Superior temporal gyrus (tissue), 1 donor: ENCODE measurements at regions not wholly inside any gene's neighbourhood (a gene's known extent, or its start where the extent isn't known, plus 50 kb on each side); places are given as distances from the start of the nearest gene placed in this dataset.
"Not testable (repeated sequence)": the region's sequence is repeated elsewhere in the genome, so short reads cannot be mapped to it uniquely, and the experiment has no call there.

Experiments
- DNase-seq: peaks from one replicate; pipeline ENCODE4 v3.0.0-alpha.2; 2016; ENCODE audit errors: extremely low spot score

- no peak for DNase-seq
Observed at GRCh38 chrX:98057176-98057575, 1173.5 kb downstream of the RPA4 start.

- DNase-seq = no peak
Observed at GRCh38 chrX:98065151-98065550, 1181.4 kb downstream of the RPA4 start.

- no peak for DNase-seq
Observed at GRCh38 chrX:98067611-98068010, 1183.9 kb downstream of the RPA4 start.

GRCh38 chrX:98068024-98068580, 1184.4 kb downstream of the RPA4 start:
- DNase-seq = no peak

DNA sequence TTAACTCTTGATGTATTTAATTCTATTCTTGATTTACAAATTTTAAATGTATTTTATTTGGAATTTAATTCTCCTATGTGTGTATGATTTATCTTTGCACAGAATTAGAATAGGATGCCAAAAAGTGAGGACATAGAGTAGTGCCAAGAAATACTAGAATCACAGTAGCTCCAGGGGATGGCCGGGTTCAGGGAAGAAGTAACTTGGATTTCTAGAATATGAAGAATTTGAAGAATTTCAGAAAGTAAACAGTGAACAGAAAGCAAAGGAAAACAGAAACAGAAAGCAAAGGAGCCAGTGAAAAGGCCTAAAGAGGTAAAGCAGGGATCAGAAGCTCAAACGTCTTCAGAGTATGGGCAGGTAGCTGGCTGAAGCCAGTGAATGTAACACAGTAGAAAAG, 1187.6 kb downstream of the RPA4 start:
- no peak for DNase-seq

GRCh38 chrX:98077440-98077839, 1193.7 kb downstream of the RPA4 start:
- DNase-seq = no peak

DNA sequence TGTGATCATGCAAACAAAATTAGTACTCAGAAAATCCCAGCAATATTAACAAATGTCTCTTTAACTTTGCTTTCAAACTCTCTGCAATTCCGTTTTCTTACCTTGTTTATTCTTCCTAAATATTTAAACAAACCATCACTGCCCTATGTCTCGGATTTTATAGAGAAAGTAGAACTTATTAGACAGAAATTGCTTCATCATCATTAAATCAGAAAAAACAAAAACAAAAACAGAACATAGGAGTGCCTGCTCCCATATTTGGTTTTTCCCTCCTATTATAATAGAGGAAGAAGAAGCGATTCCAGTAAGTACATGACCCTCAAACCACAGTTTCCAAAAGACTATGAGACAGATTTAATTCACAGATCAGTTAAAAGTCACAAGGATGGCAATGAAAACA, 1228.0 kb downstream of the RPA4 start:
- no peak for DNase-seq

GRCh38 chrX:98114021-98114420, 1230.3 kb downstream of the RPA4 start:
- no peak for DNase-seq

DNA sequence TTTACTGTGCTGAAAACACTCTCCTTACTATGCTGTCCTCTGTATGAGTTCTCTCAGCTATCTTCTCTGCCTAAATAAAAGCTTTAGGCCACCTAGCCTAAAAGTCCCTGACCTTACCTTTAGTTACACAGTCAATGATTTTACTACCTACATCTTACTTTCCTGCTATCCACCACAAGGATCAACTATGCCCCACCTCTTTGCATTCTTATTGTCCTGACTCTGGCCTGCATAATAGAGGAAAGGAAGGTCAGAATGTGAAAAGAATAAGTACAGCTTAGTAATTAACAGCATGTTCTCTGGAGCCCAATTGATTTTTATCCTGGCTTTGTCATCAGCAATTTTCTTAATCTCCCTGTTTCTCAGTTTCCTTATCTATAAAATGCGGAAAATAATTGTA, 1257.8 kb downstream of the RPA4 start:
- DNase-seq = no peak

DNA sequence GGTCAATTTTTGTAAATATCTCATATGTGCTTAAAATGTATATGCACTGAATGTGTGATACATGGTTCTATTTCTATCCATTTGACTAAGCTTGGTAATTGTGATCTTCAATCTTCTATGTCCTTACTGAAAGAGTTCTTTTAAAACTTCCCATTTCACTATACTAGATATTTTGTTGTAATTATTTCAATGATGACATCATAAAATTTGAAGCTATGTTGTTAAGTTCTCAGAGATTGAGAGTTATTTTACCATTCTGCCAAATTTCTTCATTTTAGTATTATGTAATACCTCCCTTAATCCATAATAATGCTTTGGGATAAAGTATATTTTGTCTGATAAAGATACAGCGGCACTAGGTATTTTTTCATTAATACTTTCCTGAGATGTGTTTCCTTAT, 1307.3 kb downstream of the RPA4 start:
- DNase-seq = no peak

GRCh38 chrX:98194036-98194435, 1310.3 kb downstream of the RPA4 start:
- no peak for DNase-seq

DNA sequence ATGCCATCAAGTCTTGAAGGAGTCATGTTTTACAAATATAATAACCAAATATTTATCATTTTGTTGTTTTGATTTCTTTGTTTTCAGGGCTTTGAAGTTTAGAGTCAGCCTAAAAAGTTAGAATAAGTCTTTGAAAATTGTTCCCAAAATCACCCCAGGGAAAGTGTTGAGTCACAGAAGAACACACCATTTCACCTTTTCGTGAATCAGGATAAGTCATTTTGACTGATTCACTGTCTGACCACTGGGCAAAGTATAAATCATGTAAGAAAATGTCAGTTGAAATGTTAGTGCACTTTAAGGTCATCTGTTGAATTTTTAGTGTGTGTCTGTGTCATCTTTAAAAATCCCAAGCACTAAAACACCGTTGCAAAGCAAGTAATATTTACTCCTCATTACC, 1320.1 kb downstream of the RPA4 start:
- no peak for DNase-seq

DNA sequence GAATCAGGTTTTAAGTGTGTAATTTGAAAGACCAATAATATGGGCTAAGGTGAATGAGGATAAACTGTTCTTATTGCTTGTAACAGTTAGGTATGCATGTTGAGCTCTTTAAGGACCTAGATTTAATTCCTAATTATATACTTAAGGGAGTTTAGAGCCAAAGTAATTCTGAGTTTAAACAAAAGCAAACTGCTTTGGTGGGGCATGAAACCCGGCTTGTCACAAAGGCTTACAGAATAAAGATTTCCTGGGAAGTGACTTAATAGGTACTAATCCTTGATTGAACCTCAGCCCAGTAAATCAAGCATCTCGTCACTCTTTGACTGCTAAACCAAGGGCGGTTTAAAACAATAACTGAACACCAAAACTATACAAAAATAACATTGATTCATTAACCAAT, 1324.2 kb downstream of the RPA4 start:
- no peak for DNase-seq

- no peak for DNase-seq
Observed at GRCh38 chrX:98231003-98231402, 1347.3 kb downstream of the RPA4 start.

DNA sequence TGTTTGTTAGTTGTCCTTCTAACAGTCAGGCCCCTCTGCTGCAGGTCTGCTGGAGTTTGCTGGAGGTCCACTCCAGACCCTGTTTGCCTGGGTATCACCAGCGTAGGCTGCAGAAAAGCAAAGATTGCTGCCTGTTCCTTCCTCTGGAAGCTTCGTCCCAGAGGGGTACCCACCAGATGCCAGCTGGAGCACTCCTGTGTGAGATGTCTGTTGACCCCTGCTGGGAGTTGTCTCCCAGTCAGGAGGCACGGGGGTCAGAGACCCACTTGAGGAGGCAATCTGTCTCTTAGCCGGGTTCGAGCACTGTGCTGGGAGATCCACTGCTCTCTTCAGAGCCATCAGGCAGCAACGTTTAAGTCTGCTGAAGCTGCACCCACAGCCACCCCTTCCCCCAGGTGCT, 1356.4 kb downstream of the RPA4 start:
- DNase-seq = not testable (repeated sequence)

GRCh38 chrX:98263135-98263534, 1379.4 kb downstream of the RPA4 start:
- DNase-seq = no peak

- no peak for DNase-seq
Observed at GRCh38 chrX:98289726-98290125, 1406.0 kb downstream of the RPA4 start.

DNA sequence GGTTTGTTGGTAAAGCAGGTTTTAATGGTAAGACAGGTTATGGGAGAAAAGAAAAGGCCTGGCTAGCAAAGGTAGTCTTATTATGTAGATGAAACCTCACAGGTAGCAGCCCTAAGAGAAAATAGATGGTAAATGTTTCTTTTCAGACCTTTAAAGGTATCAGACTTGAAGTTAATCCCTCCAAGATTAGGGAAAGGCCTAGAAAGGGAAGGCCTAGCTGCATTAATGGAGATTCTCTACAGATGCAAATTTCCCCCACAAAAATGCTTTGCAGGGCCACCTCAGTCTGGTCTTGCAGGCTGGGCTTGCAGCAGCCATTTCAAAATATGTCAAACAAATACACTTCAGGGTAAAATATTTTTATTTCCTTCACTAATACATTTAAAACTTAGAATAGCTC, 1410.6 kb downstream of the RPA4 start:
- no peak for DNase-seq

- DNase-seq = no peak
Observed at GRCh38 chrX:98296129-98296528, 1412.4 kb downstream of the RPA4 start.

- no peak for DNase-seq
Observed at GRCh38 chrX:98299785-98300184, 1416.1 kb downstream of the RPA4 start.

- not testable (repeated sequence) for DNase-seq
Observed at GRCh38 chrX:98300536-98300935, 1416.8 kb downstream of the RPA4 start.

DNA sequence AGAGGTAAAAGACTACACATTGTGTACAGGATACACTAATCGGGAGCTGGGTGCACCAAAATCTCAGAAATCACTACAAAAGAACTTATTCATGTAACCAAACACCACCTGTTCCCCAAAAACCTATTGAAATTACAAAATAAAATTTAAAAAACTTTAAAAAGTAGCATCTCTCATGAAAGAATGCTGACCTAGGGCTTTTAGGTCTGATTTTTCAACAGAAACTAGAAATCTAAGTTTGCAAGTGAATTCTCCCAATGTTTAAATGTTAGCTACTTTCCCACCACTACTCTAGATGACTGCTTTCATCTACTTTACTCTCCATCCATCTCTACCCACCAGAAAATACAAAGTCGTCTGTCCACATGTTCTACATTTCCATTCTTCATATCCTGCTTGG, 1447.7 kb downstream of the RPA4 start:
- DNase-seq = no peak

- DNase-seq = no peak
Observed at GRCh38 chrX:98338544-98338943, 1454.8 kb downstream of the RPA4 start.

DNA sequence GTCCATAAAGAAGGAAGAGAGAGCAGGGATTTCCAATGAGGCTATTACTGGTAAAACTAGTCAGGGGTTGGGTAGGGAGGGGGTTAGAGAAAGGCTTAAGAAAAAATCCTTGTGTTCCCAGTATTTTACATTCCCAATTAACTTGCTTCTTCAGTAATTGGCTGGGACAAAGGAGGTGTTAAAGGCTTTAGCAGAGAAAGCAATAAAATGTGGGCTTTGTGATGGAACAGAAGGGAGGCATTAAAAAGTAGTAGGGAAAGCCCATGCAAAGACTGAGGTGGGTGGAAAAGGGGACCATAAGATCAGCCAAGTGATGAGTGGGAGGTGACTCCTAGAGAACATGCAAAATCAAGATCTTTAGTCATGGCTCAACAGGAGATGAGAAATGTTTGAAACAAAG, 1467.2 kb downstream of the RPA4 start:
- DNase-seq = no peak

DNA sequence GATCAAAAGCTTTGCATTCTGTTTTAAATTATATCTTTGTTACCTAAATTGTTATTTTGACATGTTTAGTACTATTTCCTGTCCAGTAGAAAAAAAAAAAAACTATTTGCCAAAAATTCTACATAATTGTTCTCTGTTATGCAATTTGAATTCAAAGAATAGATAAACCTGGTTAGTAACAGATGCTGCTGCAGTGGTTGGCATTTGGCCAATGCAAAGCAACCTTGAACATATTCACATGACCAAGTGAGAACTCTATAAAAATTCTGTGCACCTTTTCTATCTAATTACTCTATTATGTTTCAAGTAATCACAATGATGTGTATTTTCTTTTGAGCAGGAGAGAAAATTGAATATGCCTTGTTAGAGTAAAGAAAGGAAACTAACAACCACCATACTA, 1473.4 kb downstream of the RPA4 start:
- DNase-seq = no peak
